Keratinocyte (primary cell): ENCODE measurements at regions not wholly inside any gene's neighbourhood (a gene's known extent, or its start where the extent isn't known, plus 50 kb on each side); places are given as distances from the start of the nearest gene placed in this dataset.

Experiments used
- DNase-seq: peaks from one replicate; pipeline ENCODE4 v3.0.0-alpha.2; 2011; ENCODE audit warnings: low read depth, missing footprints, low spot score
- FAIRE-seq: peaks from 2 replicates; lab custom pipeline; 2011; peaks lifted over from hg19 to GRCh38; lab: Jason Lieb, UNC
- H2AFZ ChIP-seq: 2 replicates; pipeline ENCODE4 v1.6.0; 2012; ENCODE audit warnings: low read length, control low read depth, inconsistent platforms; ENCODE audit not compliant: control insufficient read depth
- H3K27ac ChIP-seq: 2 replicates; pipeline ENCODE4 v1.5.1; 2011; ENCODE audit warnings: low read length; ENCODE audit not compliant: control insufficient read depth, insufficient read depth
- H3K27me3 ChIP-seq: 3 replicates; pipeline ENCODE4 v1.6.0; 2011; ENCODE audit warnings: low read length; ENCODE audit not compliant: control insufficient read depth, insufficient read depth; ENCODE audit errors: extremely low read depth
- H3K36me3 ChIP-seq, 2 experiments: 2 replicates in 1 of 2; 3 replicates in 1 of 2; pipeline ENCODE4 v1.5.1; 2011; ENCODE audit warnings: low read length in 2 of 2, mild to moderate bottlenecking in 1 of 2; ENCODE audit not compliant: control insufficient read depth in 2 of 2, insufficient read depth in 2 of 2; ENCODE audit errors: extremely low read depth in 1 of 2
- H3K4me1 ChIP-seq: 3 replicates; pipeline ENCODE4 v1.5.1; 2011; ENCODE audit warnings: low read length; ENCODE audit not compliant: control insufficient read depth, insufficient read depth; ENCODE audit errors: extremely low read depth
- H3K4me2 ChIP-seq: 3 replicates; pipeline ENCODE4 v1.6.0; 2011; ENCODE audit warnings: low read depth, low read length; ENCODE audit not compliant: control insufficient read depth, insufficient read depth; ENCODE audit errors: extremely low read depth
- H3K4me3 ChIP-seq, 3 experiments: fragments of 200-600 bp in 1 of 3; sonication (generic) in 1 of 3; 2 replicates in 2 of 3; 3 replicates in 1 of 3; pipeline ENCODE4 v1.5.1; 2011 to 2016; ENCODE audit warnings: low read length in 3 of 3, mild to moderate bottlenecking in 3 of 3, control low read depth in 2 of 3, inconsistent platforms in 1 of 3, low read depth in 1 of 3, mixed read lengths in 1 of 3, mixed run types in 1 of 3, moderate library complexity in 1 of 3; ENCODE audit not compliant: control insufficient read depth in 2 of 3, insufficient read depth in 2 of 3; ENCODE audit errors: extremely low read depth in 1 of 3
- H3K79me2 ChIP-seq: 2 replicates; pipeline ENCODE4 v1.6.0; 2012; ENCODE audit warnings: low read length; ENCODE audit not compliant: control insufficient read depth, insufficient read depth
- H3K9ac ChIP-seq: 3 replicates; pipeline ENCODE4 v1.6.0; 2011; ENCODE audit warnings: low read length; ENCODE audit not compliant: control insufficient read depth, insufficient read depth; ENCODE audit errors: extremely low read depth
- H3K9me1 ChIP-seq: 3 replicates; pipeline ENCODE4 v1.6.0; 2011; ENCODE audit warnings: low read length; ENCODE audit not compliant: control insufficient read depth, insufficient read depth; ENCODE audit errors: extremely low read depth
- H3K9me3 ChIP-seq: 2 replicates; pipeline ENCODE4 v1.5.1; 2012; ENCODE audit warnings: low read depth, low read length; ENCODE audit not compliant: control insufficient read depth
- H4K20me1 ChIP-seq: 3 replicates; pipeline ENCODE4 v1.6.0; 2011; ENCODE audit warnings: low read length; ENCODE audit not compliant: control insufficient read depth, insufficient read depth; ENCODE audit errors: extremely low read depth
- EZH2 ChIP-seq: IDR thresholded peaks from one replicate; pipeline ENCODE4 v1.6.1; 2012; ENCODE audit warnings: inconsistent platforms, mild to moderate bottlenecking, low read length, moderate library complexity
- dilution Hi-C: fragments of 300-500 bp; cut with MboI; formaldehyde crosslinking; loops from one replicate; pipeline ENCODE4 v1.7.0; 2020; ENCODE audit warnings: low sequenced_read_pairs; ENCODE audit not compliant: extremely low pct_ligation_motif_present
- TF ChIP-seq, protein P1 (sequence below), 3 experiments: IDR thresholded peaks in 1 of 3; conservative IDR thresholded peaks in 1 of 3; optimal IDR thresholded peaks in 1 of 3; 2 replicates in 2 of 3; 3 replicates in 1 of 3; pipeline versions ENCODE3 to v1.5.1; 2011; ENCODE audit warnings: low read length in 3 of 3, mild to moderate bottlenecking in 3 of 3, moderate library complexity in 2 of 3, control low read depth in 1 of 3, inconsistent platforms in 1 of 3; ENCODE audit not compliant: insufficient read depth in 2 of 3; ENCODE audit errors: extremely low read depth in 1 of 3

DNA sequence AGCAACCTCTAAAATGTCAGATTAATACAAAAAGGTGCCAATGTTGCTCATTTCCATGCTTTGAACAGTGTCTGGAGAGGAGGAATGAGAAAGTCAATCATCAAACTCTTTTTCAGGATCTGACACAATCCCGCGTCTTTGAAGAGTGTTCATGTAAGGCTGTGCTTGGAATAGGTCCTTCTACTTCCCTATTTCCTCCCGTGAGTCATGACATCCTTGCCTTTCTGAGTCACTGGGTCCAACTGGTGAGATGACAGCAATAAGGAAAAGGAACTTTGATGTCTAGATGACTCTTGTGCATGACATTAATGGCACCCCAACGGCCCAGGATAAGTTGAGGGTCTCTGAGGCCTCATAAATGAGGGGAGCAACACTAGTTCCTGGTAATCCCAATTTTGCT is 109.0 kb upstream of the CELF4 start:
- peak; percentile 61 for FAIRE-seq
- Histone ChIP-seq H3K79me2 (no peaks in the 10 kb centered on the region), H3K9ac (no peak overlapping the region), H3K27ac (no peak overlapping the region), H3K9me1 (no peaks in the 10 kb centered on the region), H2AFZ (no peak overlapping the region), H3K4me2 (no peak overlapping the region), H3K9me3 (no peaks in the 10 kb centered on the region), H3K27me3 (peaks cover 5% of the 10 kb centered on the region), H3K36me3 (no peaks in the 10 kb centered on the region), H3K4me1 (no peaks in the 10 kb centered on the region), H4K20me1 (no peaks in the 10 kb centered on the region), H3K4me3 (no peak overlapping the region)
- dilution Hi-C loops, result no loop called here
- DNase-seq, result no peak
- TF ChIP-seq, protein P1, sequence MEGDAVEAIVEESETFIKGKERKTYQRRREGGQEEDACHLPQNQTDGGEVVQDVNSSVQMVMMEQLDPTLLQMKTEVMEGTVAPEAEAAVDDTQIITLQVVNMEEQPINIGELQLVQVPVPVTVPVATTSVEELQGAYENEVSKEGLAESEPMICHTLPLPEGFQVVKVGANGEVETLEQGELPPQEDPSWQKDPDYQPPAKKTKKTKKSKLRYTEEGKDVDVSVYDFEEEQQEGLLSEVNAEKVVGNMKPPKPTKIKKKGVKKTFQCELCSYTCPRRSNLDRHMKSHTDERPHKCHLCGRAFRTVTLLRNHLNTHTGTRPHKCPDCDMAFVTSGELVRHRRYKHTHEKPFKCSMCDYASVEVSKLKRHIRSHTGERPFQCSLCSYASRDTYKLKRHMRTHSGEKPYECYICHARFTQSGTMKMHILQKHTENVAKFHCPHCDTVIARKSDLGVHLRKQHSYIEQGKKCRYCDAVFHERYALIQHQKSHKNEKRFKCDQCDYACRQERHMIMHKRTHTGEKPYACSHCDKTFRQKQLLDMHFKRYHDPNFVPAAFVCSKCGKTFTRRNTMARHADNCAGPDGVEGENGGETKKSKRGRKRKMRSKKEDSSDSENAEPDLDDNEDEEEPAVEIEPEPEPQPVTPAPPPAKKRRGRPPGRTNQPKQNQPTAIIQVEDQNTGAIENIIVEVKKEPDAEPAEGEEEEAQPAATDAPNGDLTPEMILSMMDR (optimal IDR thresholded peaks at IDR 0.05 in 1 of 3, IDR thresholded peaks at IDR 0.05 in 1 of 3, conservative IDR thresholded peaks at IDR 0.05 in 1 of 3; ENCODE audit: extremely low read depth in 1 of 3, insufficient read depth in 2 of 3, low read length in 3 of 3), result no peak
- TF ChIP-seq EZH2, result no peak

DNA sequence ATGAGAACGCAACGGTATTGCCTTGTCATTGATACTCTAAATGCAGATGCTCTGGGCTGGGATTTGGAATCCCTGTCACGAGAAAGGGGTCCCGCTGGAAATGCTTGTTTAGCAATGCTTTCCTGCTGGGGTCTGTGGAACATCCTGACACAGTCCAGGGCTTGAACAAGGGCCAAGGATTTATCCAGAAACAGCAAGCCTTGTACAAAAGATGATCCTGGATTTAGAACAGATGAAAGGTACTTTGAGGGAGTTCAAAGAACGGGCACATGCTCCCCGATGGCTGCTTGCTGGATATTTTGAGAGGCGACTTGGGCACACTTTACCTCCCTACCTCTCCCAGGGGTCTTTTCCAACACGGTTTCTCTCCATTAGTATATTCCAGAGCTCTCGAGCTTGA is 108.1 kb upstream of the CELF4 start:
- DNase-seq, result no peak
- Histone ChIP-seq H3K9ac (no peak overlapping the region), H3K27ac (no peak overlapping the region), H3K27me3 (peaks cover 2% of the 10 kb centered on the region), H3K36me3 (no peaks in the 10 kb centered on the region), H3K4me1 (no peaks in the 10 kb centered on the region), H3K4me3 (no peak overlapping the region), H3K9me3 (no peaks in the 10 kb centered on the region), H4K20me1 (no peaks in the 10 kb centered on the region), H3K79me2 (no peaks in the 10 kb centered on the region), H3K4me2 (no peak overlapping the region), H3K9me1 (no peaks in the 10 kb centered on the region), H2AFZ (no peak overlapping the region)
- no peak for FAIRE-seq
- dilution Hi-C loops, result no loop called here
- TF ChIP-seq, protein P1 (optimal IDR thresholded peaks at IDR 0.05 in 1 of 3, IDR thresholded peaks at IDR 0.05 in 1 of 3, conservative IDR thresholded peaks at IDR 0.05 in 1 of 3; ENCODE audit: extremely low read depth in 1 of 3, insufficient read depth in 2 of 3, low read length in 3 of 3), result no peak
- TF ChIP-seq EZH2, result no peak
